Left colon (tissue), 2 donors: ENCODE measurements at regions not wholly inside any gene's neighbourhood (a gene's known extent, or its start where the extent isn't known, plus 50 kb on each side); places are given as distances from the start of the nearest gene placed in this dataset.
"Not testable (repeated sequence)": the region's sequence is repeated elsewhere in the genome, so short reads cannot be mapped to it uniquely, and the experiment has no call there.

Experiments used
- ATAC-seq: fragments of 200-7000 bp; cut with Tn5 transposase; one replicate; pipeline ENCODE4 v1.9.1; 2020; ENCODE audit warnings: mild to moderate bottlenecking, moderate library complexity
- DNase-seq, 2 donors: peaks; one replicate each; pipeline ENCODE4 v3.0.0-alpha.2; 2020
- intact Hi-C, 2 donors: fragments of 100-400 bp; cut with DNase I in 1 of 2; cut with micrococcal nuclease in 1 of 2; formaldehyde crosslinking; loops; one replicate each; pipeline versions ENCODE4 v1.11.2 to v1.14.0; 2022; cut with DNase I, micrococcal nuclease
- donor health status: DM: no; HTN: no; CAD: no.
- donor health status: DM: yes; HTN: yes; CAD: no.

DNA sequence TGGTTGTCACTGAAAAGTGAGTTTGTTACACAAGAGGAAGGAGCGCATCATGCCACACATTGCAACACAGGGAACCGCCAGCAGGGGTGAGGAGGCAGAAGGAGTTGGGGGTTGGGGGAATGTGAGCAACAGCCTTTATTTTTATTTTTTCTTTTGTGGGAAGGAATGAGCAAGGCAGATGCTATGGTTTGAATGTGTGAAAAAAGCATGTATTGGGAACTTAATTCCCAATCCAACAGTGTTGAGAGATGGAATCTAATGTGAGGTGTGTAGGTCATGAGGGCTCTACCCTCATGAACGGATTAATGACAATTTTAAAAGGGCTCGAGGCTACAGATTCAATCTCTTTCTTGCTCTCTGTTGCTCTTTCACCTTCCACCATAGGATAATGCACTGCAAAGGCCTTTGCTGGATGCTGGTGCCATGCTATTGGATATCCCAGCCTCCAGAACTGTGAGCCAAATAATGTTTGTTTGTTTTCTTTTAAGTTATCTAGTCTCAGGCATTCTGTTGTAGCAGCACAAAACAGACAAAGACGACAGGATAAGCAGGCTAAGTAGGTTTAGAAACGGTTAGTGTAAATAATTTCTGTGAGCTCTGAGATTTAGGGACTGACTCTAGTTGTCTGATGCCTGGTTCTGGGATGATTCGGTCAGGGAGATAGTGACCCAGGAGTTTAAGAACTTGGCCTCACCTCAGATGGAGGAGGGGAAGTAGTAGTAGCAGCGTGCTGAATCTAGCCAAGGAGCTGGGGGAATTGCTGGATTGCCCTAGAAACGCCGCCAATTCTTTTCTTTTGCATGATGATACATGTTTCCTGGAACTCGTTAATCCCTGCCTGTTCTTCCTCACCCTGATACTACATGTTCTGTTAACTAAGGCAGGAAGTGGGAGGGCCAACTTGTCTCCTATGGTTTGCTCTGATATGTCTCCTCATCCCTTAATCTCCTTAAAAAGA lies 156.6 kb upstream of the CTSO start:
- DNase-seq (peak in 1 of 2 donors; percentile 28), ATAC-seq (no peak)
- intact Hi-C loops = no loop called here

DNA sequence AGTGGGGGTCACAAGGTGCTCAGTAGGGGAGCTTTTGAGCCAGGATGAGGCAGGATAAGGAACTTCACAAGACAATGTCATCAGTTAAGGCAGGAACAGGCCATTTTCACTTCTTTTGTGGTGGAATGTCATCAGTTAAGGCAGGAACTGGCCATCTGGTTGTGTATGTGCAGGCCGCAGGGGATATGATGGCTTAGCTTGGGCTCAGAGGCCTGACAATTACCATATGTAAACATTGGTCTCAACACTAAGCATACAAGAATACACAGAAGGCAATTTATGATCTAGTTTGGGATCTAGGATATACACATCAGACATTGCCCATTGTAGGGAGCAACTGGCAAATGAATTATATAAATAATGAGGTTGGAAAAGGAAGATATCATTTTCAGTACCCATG lies 155.4 kb upstream of the CTSO start:
- intact Hi-C loops, ATAC-seq, DNase-seq: not testable (repeated sequence)

DNA sequence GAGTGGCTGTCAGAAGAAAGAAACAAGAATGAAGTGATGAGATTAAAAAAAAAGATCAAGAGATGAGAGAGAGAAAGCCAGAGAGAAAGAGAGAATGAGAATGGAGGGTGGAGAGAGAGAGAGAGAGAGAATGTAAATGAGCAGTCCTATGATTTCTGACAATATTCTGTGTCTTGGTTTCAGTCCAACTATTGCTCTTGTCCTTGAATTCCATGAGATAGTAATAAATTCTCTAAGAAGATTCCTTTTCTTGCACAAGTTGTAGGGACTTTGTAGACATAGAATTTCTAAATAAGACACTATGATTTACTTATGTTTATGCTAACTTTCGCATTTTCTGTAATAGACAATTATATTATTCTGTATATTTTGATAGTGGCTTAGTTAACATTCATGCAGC lies 149.6 kb upstream of the CTSO start:
- intact Hi-C loops = no loop called here
- no peak for DNase-seq
- ATAC-seq = no peak

DNA sequence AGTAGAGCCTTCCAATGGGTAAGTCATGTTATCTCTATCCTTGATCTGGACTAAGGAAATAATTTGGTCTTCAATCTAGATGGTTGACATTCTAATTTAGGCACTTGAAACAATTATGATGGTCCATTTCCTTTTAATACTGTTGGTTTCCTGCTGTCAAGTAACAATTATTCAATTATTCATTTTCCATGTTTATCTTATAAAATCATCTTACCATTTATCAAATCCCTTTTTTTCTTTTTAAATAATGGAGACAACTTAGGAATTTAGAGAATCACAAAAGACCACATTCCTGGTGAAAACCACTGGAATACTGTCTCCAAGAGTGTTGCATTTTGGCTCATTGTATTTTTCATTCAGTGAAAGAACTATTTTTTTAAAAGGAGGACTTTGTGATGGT lies 148.7 kb upstream of the CTSO start:
- ATAC-seq = no peak
- DNase-seq = no peak
- intact Hi-C loops = no loop called here

DNA sequence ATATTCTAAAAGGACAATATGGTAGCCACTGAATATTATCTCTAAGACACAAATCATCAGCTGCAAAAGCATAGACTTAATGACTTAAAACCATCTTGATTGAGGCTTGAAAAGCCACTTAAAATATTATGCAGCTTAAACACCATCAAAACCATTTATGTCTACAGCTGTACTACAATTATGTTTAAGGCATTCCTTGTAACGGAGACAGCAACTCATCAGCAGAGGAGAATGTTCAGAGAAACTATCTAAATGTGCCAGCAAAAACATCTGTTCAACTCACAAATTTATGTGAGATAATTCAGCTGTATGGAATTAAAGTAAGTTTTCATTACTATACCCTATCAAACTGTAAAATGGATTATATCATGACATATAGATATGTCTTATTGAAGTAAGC lies 147.9 kb upstream of the CTSO start:
- DNase-seq (no peak), ATAC-seq (no peak)
- intact Hi-C loops = no loop called here

DNA sequence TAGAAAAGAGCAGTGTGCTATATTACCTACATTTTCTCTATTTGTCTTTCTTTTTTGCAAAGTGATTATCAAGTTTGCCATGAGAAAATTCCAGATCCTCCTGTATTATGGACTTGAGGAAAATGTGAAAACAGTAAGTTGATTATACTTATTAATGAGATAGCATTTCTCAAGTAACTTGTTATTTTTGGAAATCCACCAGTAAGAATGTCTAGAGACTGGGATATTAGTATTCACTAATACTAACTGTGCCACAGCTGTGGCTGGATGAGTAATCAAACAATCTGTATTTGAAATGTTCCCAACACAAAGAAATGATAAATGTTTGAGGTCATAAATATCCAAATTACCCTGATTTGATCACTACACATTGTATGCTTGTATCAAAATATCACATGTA lies 147.0 kb upstream of the CTSO start:
- no peak for ATAC-seq
- DNase-seq = no peak
- intact Hi-C loops = no loop called here

DNA sequence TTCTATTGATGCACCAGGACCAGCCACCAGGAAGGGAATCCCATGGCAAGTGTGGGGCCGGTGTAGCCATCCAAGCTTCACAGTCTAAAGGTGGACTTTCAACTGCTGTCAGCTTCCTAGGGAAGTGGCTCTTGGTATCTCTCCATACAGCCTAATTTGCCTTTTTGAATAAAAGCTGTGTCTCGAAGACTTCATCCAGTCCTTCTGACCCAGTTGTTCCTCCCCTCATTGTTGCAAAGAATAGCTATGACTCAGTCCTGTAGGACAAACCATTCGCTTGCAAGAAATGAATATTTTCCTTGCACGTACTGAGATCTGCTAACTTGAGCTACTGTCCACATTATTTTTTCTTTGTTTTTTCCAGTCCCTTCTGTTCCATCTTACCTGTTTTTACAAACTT lies 145.1 kb upstream of the CTSO start:
- ATAC-seq = no peak
- DNase-seq = no peak
- intact Hi-C loops = no loop called here

DNA sequence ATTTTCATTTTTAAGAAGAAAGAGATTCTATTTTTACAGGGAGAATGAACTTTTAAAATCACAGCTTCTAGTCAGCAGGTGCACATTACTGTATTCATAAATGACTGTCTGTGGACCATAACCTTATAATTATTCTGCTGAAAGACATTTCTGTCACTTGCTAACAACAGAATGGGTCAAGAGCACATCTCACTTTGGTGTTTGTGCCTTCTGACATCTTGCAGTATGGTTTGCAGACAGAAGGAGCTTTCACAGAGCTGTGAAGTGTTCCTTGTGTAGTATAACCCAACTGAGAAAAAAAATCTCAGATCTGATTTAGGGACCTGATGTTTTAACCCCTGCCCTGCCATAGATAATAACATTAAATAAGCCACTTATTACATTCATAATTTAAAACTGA lies 131.4 kb upstream of the CTSO start:
- DNase-seq (no peak), ATAC-seq (no peak)
- intact Hi-C loops = no loop called here

DNA sequence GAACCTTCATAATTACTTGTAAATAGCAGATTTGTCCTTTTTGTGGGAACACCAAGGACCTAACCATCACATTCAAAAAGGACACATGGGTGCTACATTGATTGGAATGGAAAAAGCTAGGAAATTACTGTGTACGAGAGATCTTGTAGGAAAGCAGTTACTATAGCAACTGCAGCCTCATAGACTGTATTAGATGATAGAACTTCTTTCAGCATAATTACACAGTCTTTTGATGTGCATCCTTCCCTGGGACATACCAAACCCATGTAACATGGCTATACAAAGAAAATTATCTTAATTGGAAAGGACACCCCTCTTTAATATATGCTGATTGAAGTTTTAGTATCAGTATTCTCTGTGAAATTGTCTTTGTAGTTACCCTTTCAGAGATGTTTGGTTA lies 130.7 kb upstream of the CTSO start:
- ATAC-seq (no peak), DNase-seq (no peak)
- intact Hi-C loops = no loop called here

DNA sequence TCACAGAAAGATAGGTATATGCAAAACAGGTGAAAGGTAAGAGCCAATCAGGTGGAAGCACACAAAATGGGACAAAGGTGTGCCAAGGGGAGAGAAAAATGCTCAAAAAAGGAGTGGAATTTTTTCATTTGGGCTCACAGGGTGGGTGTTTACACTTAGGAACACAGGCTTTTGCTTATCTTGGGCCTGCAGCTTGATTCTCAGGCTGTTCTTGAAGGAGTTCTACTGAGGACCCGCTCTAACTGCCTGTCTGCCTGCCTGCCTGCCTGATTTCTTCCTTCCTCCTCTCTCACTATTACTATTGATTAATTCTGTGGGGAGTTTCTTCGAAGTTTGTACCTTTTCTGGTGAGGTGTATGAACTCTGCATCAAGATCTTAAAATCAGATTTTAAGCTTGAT lies 120.3 kb upstream of the CTSO start:
- DNase-seq = no peak
- intact Hi-C loops = no loop called here

DNA sequence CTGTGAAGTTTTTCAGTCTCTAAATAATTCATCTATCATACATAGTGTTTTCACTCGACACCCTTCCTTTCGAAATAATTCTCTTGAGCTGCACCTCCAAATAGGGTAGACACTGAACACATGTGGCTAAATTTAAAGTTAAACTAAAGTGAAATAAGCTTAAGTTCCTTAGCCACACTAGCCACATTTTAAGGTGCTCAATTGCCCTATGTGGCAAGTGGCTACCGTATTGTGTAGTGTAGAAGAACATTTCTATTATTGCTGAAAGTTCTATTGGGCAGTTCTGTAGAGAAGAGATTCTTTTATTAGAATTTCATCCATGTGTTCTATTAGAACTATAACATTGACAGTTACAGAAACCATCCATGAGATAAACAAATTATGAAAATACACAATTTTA lies 107.0 kb upstream of the CTSO start:
- ATAC-seq = no peak
- intact Hi-C loops = no loop called here

More for the DNA sequence above, 120.3 kb upstream of the CTSO start:
- no peak for ATAC-seq

DNA sequence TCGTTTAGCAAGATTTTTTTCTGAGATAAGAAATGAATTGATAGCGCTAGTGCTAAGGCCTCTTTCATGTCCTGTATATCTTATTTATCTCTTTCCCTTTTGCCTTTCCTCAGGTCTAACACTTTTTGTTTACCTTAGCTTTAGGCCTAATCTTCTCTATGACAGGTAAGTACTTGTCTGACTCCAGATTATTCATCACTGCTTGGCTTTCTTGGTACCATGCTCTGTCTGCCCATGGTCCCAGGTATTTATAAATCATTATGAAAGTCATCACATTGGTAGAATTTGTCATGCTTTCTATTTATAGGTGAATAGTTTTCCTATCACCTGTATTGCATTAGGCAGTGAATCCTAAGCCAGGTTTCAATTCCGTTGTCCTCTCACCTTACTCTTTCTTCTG lies 99.5 kb upstream of the CTSO start:
- intact Hi-C loops = no loop called here
- DNase-seq (no peak), ATAC-seq (no peak)

More for the DNA sequence above, 107.0 kb upstream of the CTSO start:
- DNase-seq = no peak

DNA sequence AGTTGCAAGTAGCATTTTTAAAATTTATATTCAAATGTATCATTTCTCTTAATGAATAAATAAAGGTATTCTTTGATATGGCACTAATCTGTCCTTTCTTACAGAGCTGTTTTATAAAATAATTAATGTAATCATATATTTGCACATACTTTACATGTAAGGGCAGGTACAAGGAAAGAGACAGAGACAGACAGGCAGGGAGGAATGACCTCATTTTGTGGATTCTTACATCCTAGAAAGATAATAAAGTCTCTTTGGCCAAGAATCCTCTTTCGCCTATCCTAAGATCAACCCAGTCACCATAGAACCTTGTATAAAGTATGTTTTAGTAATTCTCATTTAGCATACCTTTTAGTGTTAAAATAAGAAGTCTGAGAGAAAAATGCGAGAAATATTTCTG lies 98.5 kb upstream of the CTSO start:
- intact Hi-C loops = no loop called here
- no peak for DNase-seq
- ATAC-seq = no peak

DNA sequence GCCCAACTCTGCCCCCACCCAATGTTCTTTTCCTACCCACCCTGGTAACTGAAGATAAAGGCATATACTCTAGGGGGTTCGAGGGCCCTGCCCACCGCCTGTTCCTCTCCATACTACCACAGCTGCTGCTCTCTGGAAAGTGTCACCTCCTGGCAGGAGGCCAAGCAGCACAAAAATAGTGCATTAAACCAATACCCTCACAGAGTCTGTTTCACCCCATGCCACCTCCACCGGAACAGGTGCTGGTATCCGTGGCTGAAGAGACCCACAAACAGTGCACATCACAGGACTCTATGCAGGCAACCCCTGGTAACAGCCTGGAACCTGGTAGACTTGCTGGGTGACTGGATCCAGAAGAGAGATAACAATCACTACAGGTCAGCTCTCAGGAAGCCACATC lies 85.1 kb upstream of the CTSO start:
- DNase-seq (no peak), ATAC-seq (no peak)
- intact Hi-C loops = no loop called here

DNA sequence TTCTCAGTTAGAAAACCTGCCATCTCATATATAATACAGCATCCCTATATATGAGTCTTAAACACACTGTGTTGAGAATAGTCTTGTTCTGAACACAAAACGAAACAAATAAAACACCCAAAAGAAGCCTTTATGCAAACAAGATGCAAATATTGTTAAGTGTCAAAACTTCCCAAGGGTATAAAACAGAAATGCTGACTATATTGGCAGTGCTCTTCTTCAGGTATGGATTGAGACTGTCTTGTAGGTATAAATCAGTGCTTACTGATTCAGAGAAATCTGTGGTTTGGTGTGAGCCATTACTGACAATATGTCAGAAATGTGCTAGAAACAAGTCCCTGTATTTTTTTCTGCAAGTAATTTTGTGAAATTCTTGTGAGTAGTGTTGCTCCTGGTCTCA lies 82.8 kb upstream of the CTSO start:
- no peak for ATAC-seq
- intact Hi-C loops = no loop called here
- no peak for DNase-seq

DNA sequence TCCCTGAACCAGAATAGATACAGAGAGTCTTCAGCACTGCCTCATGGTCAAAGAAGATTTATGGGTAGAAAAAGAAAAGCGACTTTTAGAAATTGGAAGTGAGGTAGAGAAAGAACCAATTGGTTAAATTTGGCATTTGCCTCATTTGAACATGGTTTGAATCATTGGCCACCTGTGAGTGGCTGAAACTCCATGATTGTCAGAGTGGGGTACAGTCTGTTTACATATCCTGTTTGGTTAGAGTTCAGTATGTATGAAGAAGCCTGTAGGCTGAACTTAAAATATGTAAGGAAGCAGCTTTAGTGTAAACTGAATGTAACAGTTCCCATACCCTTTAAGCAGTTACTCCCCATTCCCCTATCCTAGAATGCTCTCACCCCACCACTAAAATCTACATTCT lies 76.0 kb upstream of the CTSO start:
- ATAC-seq = no peak
- DNase-seq = no peak

DNA sequence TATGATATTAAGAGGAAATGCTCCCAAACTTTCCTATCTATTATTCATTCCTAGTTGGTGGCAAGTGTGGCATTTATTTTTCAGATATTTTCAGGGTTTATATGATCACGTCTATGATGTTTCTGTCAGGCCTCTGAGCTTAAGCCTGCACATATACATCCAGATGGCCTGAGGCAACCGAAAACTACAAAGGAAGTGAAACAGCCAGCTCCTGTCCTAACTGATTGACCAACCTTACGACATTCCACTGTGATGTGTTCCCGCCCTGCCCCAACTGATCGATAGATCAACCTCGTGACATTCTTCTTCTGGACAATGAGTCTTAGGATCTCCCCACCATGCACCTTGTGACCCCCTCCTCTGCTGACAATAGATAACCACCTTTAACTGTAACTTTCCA lies 67.6 kb upstream of the CTSO start:
- ATAC-seq = no peak
- intact Hi-C loops = no loop called here

More for the DNA sequence above, 76.0 kb upstream of the CTSO start:
- intact Hi-C loops = no loop called here

DNA sequence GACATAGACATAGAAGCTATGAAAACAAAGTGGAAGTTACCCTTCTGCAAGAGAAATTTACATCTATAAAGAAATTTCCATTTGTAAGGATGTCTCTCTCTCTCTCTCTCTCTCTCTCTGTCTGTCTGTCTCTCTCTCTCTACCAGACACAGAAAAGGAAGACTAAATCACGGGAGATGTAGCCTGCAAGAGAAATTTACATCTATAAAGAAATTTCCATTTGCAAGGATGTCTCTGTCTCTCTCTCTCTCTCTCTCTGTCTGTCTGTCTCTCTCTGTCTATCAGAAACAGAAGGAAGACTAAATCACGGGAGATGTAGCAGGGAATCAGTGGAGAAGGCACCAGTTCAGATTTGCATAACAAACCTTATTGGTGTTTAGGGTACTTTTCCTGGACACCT lies 65.6 kb upstream of the CTSO start:
- intact Hi-C loops = no loop called here
- no peak for ATAC-seq
- DNase-seq = no peak

More for the DNA sequence above, 67.6 kb upstream of the CTSO start:
- DNase-seq = no peak

DNA sequence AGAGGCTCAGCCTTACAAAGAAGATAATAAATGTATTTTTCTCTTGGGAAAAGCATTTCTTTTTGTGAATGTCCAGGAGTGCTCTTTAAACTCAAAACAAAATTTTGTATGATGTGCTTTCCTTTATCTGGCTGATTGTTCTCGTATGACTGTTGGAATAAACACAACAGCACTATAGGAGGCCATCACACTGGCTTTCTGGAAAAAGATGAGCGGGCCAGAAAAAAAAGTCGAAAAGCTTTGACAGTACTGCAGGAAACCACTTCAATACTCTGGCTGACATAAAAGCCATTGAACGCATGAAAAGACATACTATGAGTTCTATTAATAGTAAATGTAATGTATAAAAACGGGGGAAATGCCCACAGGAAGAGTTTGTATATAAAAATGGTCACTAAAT lies 64.7 kb upstream of the CTSO start:
- intact Hi-C loops = no loop called here
- no peak for DNase-seq

DNA sequence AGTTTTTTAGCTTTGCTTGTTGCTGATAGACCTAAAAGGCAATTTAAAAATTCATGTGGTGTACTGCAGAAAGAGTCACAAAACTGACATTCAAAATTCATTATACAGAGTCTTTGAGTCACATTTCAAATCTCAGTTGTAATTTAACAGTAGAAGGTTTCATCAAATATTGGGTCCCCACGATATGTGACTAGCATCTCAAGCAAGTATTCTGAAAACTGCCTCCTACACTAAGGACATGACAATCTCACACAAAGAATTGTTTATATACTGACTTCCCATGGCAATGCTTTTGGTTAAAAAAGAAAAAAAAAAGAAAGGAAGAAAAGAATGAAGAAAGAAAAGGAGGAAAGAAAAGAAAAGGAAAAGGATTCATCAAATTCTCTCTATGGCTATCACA lies 62.1 kb upstream of the CTSO start:
- ATAC-seq = no peak
- DNase-seq = no peak
- intact Hi-C loops = no loop called here

More for the DNA sequence above, 64.7 kb upstream of the CTSO start:
- ATAC-seq = no peak

DNA sequence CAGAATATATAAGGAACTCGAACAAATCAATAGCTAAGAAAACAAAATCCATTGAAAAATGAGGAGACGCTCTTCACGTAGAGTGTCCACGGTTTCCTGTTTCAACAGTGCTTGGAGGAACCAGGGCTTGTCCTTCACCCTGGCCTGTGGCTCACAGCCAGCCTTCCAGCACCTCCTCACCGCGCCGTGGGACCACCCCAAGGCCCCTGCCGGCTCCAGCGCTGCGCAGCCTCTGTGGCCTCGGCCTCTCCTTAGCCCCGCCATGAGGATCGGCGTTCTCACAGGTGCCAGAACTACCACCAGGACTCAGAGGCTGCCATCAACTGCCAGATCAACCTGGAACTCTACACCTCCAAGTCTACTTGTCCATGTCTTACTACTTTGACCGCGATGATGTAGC lies 52.5 kb upstream of the CTSO start:
- ATAC-seq (no peak), DNase-seq (no peak)
- intact Hi-C loops = no loop called here
